Astrocyte (in vitro differentiated cells and primary cell): ENCODE measurements at regions not wholly inside any gene's neighbourhood (a gene's known extent, or its start where the extent isn't known, plus 50 kb on each side); places are given as distances from the start of the nearest gene placed in this dataset.

Experiments
- CTCF ChIP-seq: IDR thresholded peaks from 2 replicates; pipeline ENCODE4 v1.5.1; 2011; ENCODE audit warnings: low read depth, mild to moderate bottlenecking, inconsistent platforms, low read length, moderate library complexity; ENCODE audit not compliant: insufficient read depth
- EZH2 ChIP-seq: IDR thresholded peaks from 2 replicates; pipeline ENCODE4 v1.6.1; 2012; ENCODE audit warnings: mild to moderate bottlenecking, low read length, inconsistent platforms; ENCODE audit not compliant: insufficient read depth

GRCh38 chr6:125679128-125679527, 70.3 kb upstream of the HEY2 start:
- TF ChIP-seq CTCF, result no peak
- no peak for TF ChIP-seq EZH2
